A204.1 (cell line): ENCODE measurements at regions not wholly inside any gene's neighbourhood (a gene's known extent, or its start where the extent isn't known, plus 50 kb on each side); places are given as distances from the start of the nearest gene placed in this dataset.

Experiments used
- FAIRE-seq: peaks from 2 replicates; lab custom pipeline; 2012; peaks lifted over from hg19 to GRCh38; lab: Jason Lieb, UNC

GRCh38 chr15:35159170-35159569 is 74.1 kb upstream of the NANOGP8 start:
- no peak for FAIRE-seq

DNA sequence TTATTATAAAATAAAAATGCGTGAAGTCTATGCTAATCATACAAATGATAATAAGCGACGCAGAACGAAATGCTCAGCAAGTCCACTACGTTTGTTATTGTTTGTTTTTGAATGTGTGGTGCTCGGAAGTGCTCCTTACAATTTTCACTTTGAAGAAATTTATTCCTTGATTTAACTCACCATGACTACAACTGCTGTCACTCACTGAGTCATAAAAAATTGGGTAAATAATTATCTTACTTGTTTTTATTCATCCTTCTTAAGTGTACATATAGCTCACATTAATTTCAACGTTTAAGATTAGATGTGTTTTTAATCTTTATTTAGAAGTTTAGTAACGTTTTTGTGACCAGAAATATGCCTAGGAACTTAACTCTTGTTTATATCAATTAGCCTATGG is 66.7 kb upstream of the NANOGP8 start:
- FAIRE-seq, result no peak

DNA sequence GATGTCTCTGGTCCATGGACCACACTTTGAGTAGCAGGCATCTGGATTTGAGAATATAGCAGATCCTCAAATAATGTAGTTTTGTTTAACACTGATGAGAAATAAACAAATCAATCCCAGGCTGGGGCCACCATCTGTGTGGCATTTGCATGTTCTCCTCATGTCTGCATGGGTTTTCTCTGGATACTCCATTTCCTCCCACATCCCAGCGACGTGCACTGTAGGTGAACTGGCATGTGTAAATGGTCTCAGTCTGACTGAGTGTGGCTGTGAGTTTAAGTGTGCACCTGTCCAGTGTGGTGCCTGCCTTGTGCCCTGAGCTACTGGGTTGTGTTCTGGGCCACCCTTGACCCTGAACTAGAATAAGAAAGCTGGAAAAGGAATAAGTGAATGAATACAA is 66.3 kb upstream of the NANOGP8 start:
- no peak for FAIRE-seq

DNA sequence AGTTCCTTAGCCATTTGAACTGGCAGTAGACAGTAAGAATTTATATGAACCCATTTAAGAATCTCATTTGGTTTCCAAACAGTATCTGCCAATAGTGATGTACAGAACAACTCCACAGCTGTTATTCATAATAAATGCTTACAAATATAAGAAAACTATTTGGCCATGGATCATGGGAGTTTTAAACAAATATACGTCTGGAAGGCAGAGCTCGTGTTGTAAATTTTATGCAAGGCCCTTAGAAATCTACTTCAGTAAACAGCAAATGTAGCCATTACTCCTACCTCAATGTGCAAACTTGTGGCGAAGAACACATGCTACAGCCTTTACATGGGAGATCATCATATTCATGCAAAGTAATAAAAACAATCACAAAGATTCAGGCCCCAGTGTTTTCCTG is 65.3 kb upstream of the NANOGP8 start:
- FAIRE-seq, result no peak

DNA sequence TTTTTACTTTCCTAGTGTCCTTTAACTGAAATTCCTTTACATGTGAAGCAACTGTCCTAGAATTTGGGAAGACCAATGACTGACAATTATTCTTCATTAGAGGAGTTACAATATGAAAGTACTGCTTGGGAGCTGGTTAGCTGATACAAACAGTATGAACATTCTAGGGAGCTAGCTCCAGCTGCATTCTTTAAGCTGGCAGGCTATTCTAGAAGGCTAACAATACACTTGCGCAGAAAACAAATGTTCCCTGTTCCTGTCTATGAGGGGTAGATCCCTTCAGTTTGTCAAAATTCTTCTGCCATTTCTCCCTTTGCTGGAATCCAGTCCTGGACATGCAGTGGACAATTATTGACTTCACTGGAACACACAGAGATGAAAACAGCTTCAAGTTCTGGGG is 60.2 kb upstream of the NANOGP8 start:
- no peak for FAIRE-seq

DNA sequence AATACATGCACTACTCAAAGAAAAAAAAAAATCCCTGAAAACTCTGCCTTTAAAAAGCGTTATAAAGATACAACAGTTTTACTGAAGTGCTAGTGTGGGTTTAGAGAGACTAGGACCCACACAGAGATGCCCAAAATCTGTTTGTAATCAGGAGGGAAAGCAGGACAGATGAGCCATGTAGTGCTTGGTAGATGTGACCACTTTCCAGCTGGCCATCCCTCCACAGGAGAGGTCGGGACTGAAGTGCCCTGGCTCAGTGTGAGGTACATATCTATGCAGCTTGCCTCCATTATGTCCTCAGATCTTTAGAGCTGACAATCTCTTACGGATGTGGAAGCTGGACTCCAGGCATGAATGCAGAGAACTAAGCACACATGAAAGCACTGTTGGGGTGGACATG is 57.5 kb upstream of the NANOGP8 start:
- FAIRE-seq, result no peak

DNA sequence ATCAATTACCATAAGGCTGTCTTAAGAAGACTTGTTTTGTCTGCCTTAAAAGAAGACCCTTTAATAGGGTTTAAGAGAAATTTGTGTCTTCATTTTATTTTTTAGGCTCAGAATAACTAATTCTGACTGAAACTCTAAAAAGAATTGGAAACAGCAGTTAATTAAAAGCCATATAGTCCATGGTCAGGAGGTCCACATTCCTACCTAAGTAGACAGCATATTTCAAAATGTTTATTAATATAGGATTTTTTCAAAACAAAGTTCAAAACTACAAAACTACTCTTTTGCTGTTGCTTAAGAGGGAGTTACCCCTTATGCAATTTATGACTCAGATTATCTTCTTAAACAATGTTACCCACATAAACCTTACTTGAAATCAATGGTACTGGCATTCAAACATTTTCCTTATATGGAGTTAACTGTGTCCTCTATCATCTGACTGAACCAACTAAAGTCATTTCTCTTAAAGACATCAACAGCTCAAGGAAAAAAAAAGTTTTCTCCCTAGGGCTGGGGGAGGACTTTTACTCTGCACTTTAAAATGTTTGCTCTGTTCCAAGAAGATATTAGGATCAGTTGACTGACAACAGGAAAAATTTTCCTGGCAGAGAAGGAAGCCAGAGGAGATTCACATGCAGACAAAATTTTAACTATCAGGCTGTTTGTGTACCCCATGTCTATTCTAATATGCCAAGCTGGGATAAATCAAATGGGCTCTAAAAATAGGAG is 56.8 kb upstream of the NANOGP8 start:
- FAIRE-seq, result no peak

- FAIRE-seq, result no peak
Observed at GRCh38 chr15:35139822-35140221, 54.7 kb upstream of the NANOGP8 start.

DNA sequence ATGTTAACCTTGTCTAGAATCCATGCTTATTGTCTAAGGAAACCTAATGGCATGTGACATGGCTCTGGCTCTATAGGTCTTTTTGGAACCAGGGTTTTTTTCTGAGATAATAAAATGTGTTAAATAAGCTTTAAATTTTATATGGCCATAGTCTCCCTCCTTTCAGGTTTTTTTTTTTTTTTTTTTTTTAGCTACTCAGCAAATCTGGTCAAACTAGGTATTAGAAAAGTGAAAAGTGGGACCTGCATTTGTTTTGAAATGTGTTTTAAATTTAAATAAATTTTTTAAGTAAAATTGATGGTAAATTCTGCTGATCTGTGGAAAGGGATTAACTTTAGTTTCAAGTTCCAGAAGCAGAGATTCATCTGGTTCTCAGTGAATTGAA is 52.1 kb upstream of the NANOGP8 start:
- no peak for FAIRE-seq

DNA sequence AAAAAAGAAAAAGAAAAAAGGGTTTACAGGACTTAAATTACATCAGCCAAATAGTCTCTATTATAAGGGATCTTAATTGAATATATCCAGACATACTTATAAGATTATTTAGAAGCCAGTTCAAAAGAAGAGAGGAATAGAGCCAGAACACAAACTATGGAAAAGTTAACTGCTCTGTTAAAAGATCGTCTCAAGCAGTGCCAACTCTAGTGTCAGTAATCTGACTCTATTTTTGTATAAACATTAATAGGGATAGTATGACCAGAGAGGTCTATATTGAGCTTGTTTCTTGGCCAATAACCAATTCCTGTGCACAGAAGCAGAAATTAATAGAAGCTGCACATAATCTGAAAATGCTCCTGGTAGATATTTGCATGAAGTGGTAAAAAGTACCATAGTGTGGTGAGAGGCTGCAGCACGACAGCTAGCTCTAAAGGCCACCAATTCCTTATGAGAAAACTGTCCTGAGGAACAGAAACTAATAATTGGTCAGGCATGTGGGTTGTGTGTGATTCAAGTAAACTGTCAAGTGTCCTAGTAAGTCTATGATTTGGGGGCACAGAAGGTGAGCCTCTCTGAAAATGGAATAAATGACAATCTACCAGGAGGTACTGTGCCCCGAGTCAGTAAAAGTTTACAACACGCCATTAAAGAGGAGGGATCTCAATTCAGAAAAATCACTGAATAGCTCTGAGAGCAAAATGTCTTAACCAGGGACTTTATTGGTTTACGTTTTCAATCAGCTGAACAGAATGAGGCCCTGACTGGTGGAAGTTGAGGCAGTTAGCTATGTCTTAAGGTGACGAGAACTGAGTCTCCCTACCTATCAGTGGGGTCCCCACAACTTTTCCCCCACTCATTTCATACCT is 51.5 kb upstream of the NANOGP8 start:
- FAIRE-seq, result no peak
